ENCODE measurements at regions not wholly inside any gene's neighbourhood (a gene's known extent, or its start where the extent isn't known, plus 50 kb on each side); places are given as distances from the start of the nearest gene placed in this dataset.

- DNase-seq (ENCODE audit: low spot score): no peak
Observed at GRCh38 chr15:61798631-61799030, 261.6 kb downstream of the VPS13C start.

DNA sequence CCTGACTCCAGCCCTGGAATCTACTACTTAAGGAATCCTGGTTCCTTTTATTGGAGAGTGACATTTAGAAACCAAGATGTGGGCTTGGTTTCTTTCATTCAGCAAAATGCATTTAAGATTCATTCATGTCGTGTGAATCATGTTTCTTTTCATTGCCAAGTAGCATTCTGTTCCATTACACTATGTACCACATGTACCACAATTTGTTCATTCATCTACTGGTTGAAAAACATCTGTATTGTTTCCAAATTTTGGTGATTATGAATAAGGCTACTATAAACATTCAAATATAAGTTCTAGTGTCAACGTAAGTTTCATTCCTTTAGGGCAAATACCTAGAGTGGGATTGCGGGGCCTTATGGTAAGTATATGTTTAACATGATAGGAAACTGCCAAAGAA, 264.2 kb downstream of the VPS13C start:
- peak; percentile 31 for DNase-seq (ENCODE audit: low spot score)

GRCh38 chr15:61794881-61795280, 265.4 kb downstream of the VPS13C start:
- DNase-seq (ENCODE audit: low spot score): peak; percentile 37

- no peak for DNase-seq (ENCODE audit: low spot score)
Observed at GRCh38 chr15:61794276-61794675, 266.0 kb downstream of the VPS13C start.

DNA sequence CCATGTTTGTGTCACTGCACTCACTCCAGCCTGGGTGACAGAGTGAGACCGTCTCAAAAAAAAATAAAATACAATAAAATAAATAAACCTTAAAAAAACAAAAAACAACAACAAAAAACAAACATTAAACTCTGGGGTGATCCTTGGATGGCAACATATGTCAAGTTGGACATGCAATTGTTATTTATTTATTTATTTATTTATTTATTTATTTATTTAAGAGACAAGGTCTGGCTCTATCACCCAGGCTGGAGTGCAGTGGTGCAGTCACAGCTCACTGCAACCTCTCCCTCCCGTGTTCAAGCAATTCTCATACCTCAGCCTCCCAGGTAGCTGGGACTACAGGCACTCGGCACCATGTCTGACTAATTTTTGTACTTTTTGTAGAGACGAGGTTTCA, 275.5 kb downstream of the VPS13C start:
- no peak for DNase-seq (ENCODE audit: low spot score)

GRCh38 chr15:61780278-61780980, 279.8 kb downstream of the VPS13C start:
- no peak for DNase-seq (ENCODE audit: low spot score)

- no peak for DNase-seq (ENCODE audit: low spot score)
Observed at GRCh38 chr15:61777689-61778088, 282.6 kb downstream of the VPS13C start.

GRCh38 chr15:61769557-61769956, 290.7 kb downstream of the VPS13C start:
- DNase-seq (ENCODE audit: low spot score): no peak

DNA sequence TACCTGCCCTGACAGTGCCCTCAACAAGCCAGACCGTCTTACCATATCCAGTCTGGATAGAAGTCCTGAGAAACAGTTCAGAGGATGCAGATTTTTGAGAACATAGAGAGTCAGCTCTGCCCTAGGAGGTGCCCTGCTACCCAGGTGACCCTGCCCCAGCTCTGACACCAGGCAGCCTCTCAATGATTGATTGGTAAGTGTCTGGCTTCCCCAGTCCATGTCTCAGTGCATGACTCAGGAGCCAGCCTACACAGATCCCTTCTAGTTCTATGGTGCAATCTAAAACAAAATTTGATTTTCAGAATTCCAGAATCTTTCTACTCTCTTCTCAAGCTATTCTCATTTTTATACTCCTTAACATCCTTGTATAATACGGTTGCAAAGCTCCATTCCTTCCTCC, 292.1 kb downstream of the VPS13C start:
- DNase-seq (ENCODE audit: low spot score): no peak

DNA sequence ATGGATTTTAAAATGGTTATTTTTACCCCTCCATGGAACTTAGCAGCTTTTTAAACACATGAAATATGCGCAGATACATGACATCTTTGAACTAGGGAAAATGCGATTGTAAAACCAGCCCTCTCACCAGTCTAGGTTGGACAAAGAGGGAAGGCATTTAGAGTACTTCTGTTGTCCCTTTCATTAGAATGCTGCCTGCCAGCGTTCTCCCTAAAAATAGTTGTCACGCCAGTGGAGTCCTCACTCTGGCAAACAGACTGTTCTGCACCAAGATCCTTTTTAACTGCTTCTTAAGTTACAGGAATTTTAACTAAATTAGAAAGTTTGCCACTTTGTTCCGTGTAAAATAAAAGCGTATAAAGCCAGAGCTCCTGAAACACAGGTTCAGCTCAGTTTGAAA, 295.3 kb downstream of the VPS13C start:
- no peak for DNase-seq (ENCODE audit: low spot score)

DNA sequence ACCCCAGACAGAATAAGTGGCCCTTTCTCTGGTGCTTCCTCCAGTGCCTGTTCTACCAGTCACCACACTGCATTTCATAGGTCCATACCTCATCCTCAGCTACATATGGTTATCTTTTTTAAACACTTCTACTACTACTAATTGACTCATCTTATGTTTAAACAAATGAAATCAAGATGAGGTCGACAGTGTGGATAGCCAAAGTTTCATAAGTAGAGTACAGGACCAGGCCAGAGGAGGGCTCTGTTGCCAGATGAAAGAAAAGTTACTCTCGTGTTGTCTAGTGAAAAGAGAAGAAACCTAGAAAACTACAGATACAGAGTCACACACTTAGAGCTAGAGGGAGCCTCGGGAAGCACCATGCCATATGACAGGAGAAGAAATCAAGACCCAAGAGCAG, 296.1 kb downstream of the VPS13C start:
- DNase-seq (ENCODE audit: low spot score): no peak

GRCh38 chr15:61762676-61763075, 297.6 kb downstream of the VPS13C start:
- DNase-seq (ENCODE audit: low spot score): no peak

GRCh38 chr15:61759639-61760038, 300.6 kb downstream of the VPS13C start:
- DNase-seq (ENCODE audit: low spot score): no peak

GRCh38 chr15:61756071-61756820, 304.0 kb downstream of the VPS13C start:
- no peak for DNase-seq (ENCODE audit: low spot score)

DNA sequence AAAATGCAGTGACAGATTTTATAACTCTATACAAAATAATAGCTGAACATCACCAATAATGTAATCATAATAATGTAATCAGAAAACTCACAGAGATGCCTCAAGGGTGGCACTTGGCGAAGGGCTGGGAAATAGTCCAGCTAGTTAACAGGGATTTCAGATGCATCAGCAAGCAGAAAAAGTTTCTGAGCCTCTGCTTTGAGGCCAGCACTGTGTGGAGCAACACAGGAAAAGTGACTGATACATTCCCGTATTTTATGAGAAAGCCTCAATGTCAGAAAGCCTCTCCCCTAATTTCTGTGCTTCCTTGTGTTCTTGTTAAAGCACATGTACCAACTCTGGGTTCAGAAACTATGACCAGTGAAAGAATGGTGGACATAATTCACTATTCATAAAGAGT, 304.8 kb downstream of the VPS13C start:
- no peak for DNase-seq (ENCODE audit: low spot score)

DNA sequence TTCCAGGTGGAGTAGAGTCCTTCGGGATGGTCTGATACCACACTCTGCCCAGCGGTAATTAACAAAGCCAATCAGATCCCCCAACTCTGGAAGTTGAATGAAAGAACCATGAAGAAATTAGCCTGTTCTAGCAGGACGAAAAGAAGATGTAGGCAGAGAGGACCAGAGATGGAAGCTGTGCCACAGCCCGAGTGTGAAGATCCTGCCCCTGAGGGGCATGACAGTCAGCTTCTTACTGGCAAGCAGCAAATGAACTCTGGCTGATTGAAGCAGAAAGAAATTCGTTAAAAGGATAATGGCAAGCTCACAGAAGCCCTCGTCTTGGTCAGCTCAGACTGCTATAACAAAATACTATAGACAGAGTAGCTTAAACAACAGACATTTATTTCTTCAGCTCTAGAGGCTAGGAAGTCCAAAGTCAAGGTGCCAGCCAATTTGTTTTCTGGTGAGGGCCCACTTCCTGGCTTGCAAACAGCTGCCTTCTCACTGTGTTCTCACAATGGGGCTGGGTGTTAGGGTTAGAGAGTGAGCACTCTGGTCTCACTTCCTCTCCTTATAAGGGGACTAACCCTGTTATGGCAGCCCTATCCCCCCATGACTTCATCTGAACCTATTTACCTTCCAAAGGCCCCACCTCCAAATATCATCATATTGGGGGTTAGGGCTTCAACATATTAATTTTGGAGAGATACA, 307.1 kb downstream of the VPS13C start:
- no peak for DNase-seq (ENCODE audit: low spot score)

DNA sequence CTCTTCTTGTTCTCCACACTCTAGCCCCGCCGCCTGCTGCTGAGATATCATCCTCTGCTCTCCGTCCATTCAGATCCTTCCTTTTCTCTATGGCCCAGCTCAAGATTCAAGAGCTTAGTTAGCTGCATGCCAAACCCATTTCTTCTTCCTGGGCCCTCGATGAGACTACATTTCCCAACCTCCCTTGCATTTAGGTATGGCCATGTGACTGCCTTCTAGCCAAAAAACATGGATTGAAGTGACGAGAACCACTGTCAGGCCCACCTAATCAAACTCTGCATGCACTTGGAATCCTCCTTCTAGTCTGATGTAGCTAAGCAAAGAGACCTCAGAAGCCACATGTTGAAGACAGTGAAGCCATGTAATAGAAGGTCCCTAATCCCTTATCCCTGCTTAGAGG, 308.2 kb downstream of the VPS13C start:
- no peak for DNase-seq (ENCODE audit: low spot score)

DNA sequence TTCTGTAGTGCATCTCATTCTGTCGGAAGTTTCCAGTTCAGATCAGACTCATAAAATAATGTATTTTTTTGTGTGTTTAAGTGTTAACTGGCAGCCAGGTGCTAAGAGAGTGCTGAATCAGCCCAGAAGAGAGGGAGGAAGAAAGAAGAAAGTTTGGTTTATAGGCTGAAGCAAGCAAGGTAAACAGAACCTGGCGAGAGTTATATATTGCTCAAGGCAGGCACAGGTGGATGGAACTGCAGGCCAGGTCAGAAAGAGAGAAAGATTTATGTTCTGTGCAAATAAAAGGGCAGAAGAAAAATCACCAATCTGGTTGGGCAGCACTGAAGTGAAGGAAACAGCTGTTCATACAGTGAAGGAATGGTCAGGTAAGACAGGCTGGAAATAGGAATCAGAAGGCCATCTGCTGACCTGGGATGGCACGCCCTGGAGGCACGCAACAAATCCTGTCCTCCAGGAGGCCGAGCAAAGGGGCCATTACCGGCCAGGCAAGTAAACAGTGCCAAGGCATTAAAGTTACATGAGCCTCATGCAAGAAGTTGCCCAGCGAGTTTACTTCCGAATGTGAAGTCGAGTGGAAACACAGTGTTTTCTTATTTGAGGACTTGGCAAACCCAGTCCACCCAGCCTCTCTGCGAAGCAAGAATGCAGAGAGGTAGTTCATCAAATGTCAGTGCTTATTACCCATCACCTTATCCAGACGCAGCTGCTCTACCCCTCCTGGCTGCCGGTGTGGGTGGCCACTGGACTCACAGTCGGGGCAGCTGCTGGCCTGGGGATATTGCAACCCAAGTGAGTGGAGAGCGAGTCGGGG, 309.8 kb downstream of the VPS13C start:
- DNase-seq (ENCODE audit: low spot score): no peak

DNA sequence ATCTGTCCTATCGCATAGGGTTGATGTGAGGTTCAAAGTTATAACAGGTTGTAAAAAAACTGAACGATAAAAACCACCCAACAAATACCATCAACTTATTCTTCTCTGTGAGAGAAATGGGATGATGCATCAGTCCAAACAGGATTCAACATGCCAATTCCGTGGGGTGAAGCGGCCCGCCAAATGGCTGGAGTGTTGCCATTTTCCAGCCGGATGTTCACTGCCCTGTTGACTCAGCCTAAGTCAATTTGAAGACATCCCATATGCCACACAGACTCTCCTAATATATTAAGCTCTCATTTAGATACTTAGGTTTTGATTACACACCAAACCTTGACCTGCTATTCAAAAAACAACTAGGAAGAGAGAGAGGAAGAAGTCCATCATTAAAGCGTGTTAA, 311.1 kb downstream of the VPS13C start:
- DNase-seq (ENCODE audit: low spot score): peak; percentile 30

- peak; percentile 21 for DNase-seq (ENCODE audit: low spot score)
Observed at GRCh38 chr15:61748529-61748928, 311.7 kb downstream of the VPS13C start.

DNA sequence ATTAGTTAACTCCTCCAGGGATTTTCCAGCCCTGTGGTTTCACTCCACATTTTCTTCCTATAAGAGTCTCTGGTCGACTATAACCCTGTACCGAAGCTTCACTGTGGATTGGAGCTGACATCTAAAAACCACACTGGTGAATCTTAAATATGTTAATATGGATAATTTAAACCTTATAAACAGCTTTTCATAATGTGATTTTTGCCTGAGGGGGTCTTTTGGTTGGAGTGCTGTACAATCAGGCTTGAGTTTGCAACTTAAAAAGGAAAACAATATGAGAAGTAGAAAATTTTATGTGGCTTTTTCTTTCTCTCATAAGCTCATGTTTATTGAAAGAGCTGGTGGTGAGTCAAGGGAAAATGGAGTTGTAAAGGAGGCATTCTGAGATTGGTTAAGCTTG, 313.7 kb downstream of the VPS13C start:
- no peak for DNase-seq (ENCODE audit: low spot score)

DNA sequence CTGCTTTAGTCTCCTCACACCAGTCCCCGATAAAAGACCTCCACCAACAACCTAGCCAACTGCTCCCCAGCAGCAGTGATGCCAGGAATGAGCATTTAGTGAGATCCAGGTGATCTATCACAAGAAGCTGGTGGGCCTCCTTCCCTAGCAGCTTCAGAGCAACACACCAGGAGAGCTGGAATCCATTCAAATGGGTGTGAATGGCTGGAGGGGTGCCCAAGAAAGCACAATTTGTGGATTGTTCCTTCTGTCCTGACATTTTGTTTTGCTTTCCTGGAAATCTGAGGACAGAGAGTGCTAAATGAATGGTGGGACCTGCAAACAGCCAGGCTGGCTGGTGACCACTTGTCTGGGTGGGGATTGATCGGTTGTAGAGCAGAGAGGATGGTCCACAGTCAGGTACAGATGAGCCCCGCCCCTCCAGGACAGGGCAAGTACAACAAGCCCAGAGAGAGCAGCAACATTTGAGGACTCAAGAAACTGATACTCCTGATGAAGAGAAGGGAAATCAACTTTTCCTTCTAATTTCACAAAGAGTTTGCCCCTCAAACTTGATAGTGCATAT, 316.8 kb downstream of the VPS13C start:
- DNase-seq (ENCODE audit: low spot score): no peak
